DND-41 (cell line): ENCODE measurements at regions not wholly inside any gene's neighbourhood (a gene's known extent, or its start where the extent isn't known, plus 50 kb on each side); places are given as distances from the start of the nearest gene placed in this dataset.

Experiments used
- ATAC-seq: fragments of 200-7000 bp; cut with Tn5 transposase; 3 replicates; pipeline ENCODE4 v1.9.1; 2021; ENCODE audit warnings: low read depth; ENCODE audit not compliant: insufficient read depth
- DNase-seq: peaks from one replicate; pipeline ENCODE4 v3.0.0-alpha.2; 2020
- H2AFZ ChIP-seq: 2 replicates; pipeline ENCODE4 v1.6.0; 2012; ENCODE audit warnings: low read depth, low read length
- H3K27ac ChIP-seq: 2 replicates; pipeline ENCODE4 v1.5.1; 2012; ENCODE audit warnings: low read length, inconsistent platforms
- H3K27me3 ChIP-seq: fragments of 200-600 bp; sonication (generic); 2 replicates; pipeline ENCODE4 v1.6.0; 2012; ENCODE audit warnings: low read length, mild to moderate bottlenecking, inconsistent platforms; ENCODE audit not compliant: insufficient read depth, poor library complexity
- H3K36me3 ChIP-seq: 2 replicates; pipeline ENCODE4 v1.5.1; 2012; ENCODE audit warnings: low read length, inconsistent platforms; ENCODE audit not compliant: insufficient read depth
- H3K4me1 ChIP-seq: 2 replicates; pipeline ENCODE4 v1.5.1; 2012; ENCODE audit warnings: mild to moderate bottlenecking, low read length; ENCODE audit not compliant: insufficient read depth
- H3K4me2 ChIP-seq: 2 replicates; pipeline ENCODE4 v1.6.0; 2012; ENCODE audit warnings: mild to moderate bottlenecking, moderate library complexity, low read length, inconsistent platforms; ENCODE audit not compliant: insufficient read depth
- H3K4me3 ChIP-seq, 2 experiments: fragments of 200-600 bp in 1 of 2; shearing (Covaris generic) in 1 of 2; 2 replicates each; pipeline ENCODE4 v1.5.1; 2012 to 2016; ENCODE audit warnings: inconsistent platforms in 2 of 2, low read length in 2 of 2, mild to moderate bottlenecking in 2 of 2, low read depth in 1 of 2, moderate library complexity in 1 of 2
- H3K79me2 ChIP-seq: 2 replicates; pipeline ENCODE4 v1.6.0; 2012; ENCODE audit warnings: low read length, inconsistent platforms; ENCODE audit not compliant: insufficient read depth
- H3K9ac ChIP-seq: 2 replicates; pipeline ENCODE4 v1.6.0; 2012; ENCODE audit warnings: low read depth, mild to moderate bottlenecking, inconsistent platforms, low read length, moderate library complexity
- H3K9me3 ChIP-seq: 2 replicates; pipeline ENCODE4 v1.5.1; 2012; ENCODE audit warnings: low read length, moderate library complexity, mild to moderate bottlenecking, inconsistent platforms; ENCODE audit not compliant: insufficient read depth, severe bottlenecking
- H4K20me1 ChIP-seq: 2 replicates; pipeline ENCODE4 v1.6.0; 2012; ENCODE audit warnings: low read length; ENCODE audit not compliant: insufficient read depth
- CTCF ChIP-seq: IDR thresholded peaks from 2 replicates; pipeline ENCODE4 v1.5.1; 2012; ENCODE audit warnings: borderline replicate concordance, low read length, moderate library complexity, mild to moderate bottlenecking; ENCODE audit not compliant: poor library complexity, severe bottlenecking; ENCODE audit errors: extremely low read depth
- EZH2 ChIP-seq: IDR thresholded peaks from 3 replicates; pipeline ENCODE4 v1.6.1; 2012; ENCODE audit warnings: borderline replicate concordance, low read depth, mild to moderate bottlenecking, moderate library complexity, low read length, inconsistent platforms; ENCODE audit not compliant: severe bottlenecking

GRCh38 chr1:228883535-228883934, 148.3 kb downstream of the RHOU start:
- Histone ChIP-seq H3K4me2 (no peak overlapping the region), H3K79me2 (no peaks in the 10 kb centered on the region), H4K20me1 (no peaks in the 10 kb centered on the region), H3K9me3 (peaks cover 6% of the 10 kb centered on the region), H3K4me1 (no peaks in the 10 kb centered on the region), H3K27me3 (peaks cover 4% of the 10 kb centered on the region), H3K4me3 (no peak overlapping the region), H3K9ac (no peak overlapping the region), H2AFZ (no peak overlapping the region), H3K36me3 (no peaks in the 10 kb centered on the region), H3K27ac (no peak overlapping the region)
- DNase-seq, result no peak
- no peak for ATAC-seq
- TF ChIP-seq CTCF (no peak), EZH2 (no peak)

- H3K27ac ChIP-seq, result no peak overlapping the region
- ATAC-seq, result no peak
- no peak for TF ChIP-seq CTCF
- TF ChIP-seq EZH2, result no peak
- H2AFZ ChIP-seq, result no peak overlapping the region
- H3K4me2 ChIP-seq, result no peak overlapping the region
- H3K4me1 ChIP-seq, result no peaks in the 10 kb centered on the region
- H3K9me3 ChIP-seq, result peaks cover 6% of the 10 kb centered on the region
- H3K36me3 ChIP-seq, result no peaks in the 10 kb centered on the region
- no peaks in the 10 kb centered on the region for H4K20me1 ChIP-seq
- H3K4me3 ChIP-seq, result no peak overlapping the region
- H3K9ac ChIP-seq, result no peak overlapping the region
- peaks cover 4% of the 10 kb centered on the region for H3K27me3 ChIP-seq
- H3K79me2 ChIP-seq, result no peaks in the 10 kb centered on the region
- no peak for DNase-seq
Measured at GRCh38 chr1:228884196-228884595, 148.9 kb downstream of the RHOU start.

- TF ChIP-seq CTCF (no peak), EZH2 (no peak)
- Histone ChIP-seq H4K20me1 (no peaks in the 10 kb centered on the region), H3K9ac (no peak overlapping the region), H3K27ac (no peak overlapping the region), H3K4me2 (no peak overlapping the region), H3K79me2 (no peaks in the 10 kb centered on the region), H2AFZ (no peak overlapping the region), H3K4me1 (no peaks in the 10 kb centered on the region), H3K27me3 (peaks cover 4% of the 10 kb centered on the region), H3K9me3 (peaks cover 6% of the 10 kb centered on the region), H3K4me3 (no peak overlapping the region), H3K36me3 (no peaks in the 10 kb centered on the region)
- ATAC-seq, result no peak
- DNase-seq, result no peak
Measured at GRCh38 chr1:228884615-228885566, 149.6 kb downstream of the RHOU start.
